NCI-H2029 (cell line): ENCODE measurements at regions not wholly inside any gene's neighbourhood (a gene's known extent, or its start where the extent isn't known, plus 50 kb on each side); places are given as distances from the start of the nearest gene placed in this dataset.

ENCODE experiments used
- DNase-seq: peaks from one replicate; lab custom pipeline; 2025; lab: John Stamatoyannopoulos, UW

GRCh38 chr4:14879683-14880082, 122.6 kb upstream of the CPEB2 start:
- peak; percentile 67 for DNase-seq

- no peak for DNase-seq
Measured at GRCh38 chr4:14880805-14881204, 121.5 kb upstream of the CPEB2 start.

GRCh38 chr4:14883166-14883565, 119.1 kb upstream of the CPEB2 start:
- no peak for DNase-seq

- no peak for DNase-seq
Measured at GRCh38 chr4:14883661-14884060, 118.6 kb upstream of the CPEB2 start.

- DNase-seq: no peak
Measured at GRCh38 chr4:14887842-14888433, 114.3 kb upstream of the CPEB2 start.

GRCh38 chr4:14888790-14889572, 113.3 kb upstream of the CPEB2 start:
- DNase-seq: no peak

GRCh38 chr4:14892563-14892962, 109.7 kb upstream of the CPEB2 start:
- DNase-seq: no peak

GRCh38 chr4:14893713-14894112, 108.6 kb upstream of the CPEB2 start:
- DNase-seq: no peak

GRCh38 chr4:14894392-14895292, 107.6 kb upstream of the CPEB2 start:
- no peak for DNase-seq

- no peak for DNase-seq
Measured at GRCh38 chr4:14896656-14897175, 105.6 kb upstream of the CPEB2 start.

- DNase-seq: no peak
Measured at GRCh38 chr4:14897217-14897616, 105.1 kb upstream of the CPEB2 start.

GRCh38 chr4:14898989-14899388, 103.3 kb upstream of the CPEB2 start:
- DNase-seq: no peak

- DNase-seq: no peak
Measured at GRCh38 chr4:14902342-14902741, 99.9 kb upstream of the CPEB2 start.

GRCh38 chr4:14903321-14903720, 99.0 kb upstream of the CPEB2 start:
- DNase-seq: no peak

- DNase-seq: no peak
Measured at GRCh38 chr4:14906805-14907204, 95.5 kb upstream of the CPEB2 start.

GRCh38 chr4:14908635-14909034, 93.6 kb upstream of the CPEB2 start:
- no peak for DNase-seq

GRCh38 chr4:14910411-14910810, 91.9 kb upstream of the CPEB2 start:
- no peak for DNase-seq

- DNase-seq: no peak
Measured at GRCh38 chr4:14912426-14912825, 89.9 kb upstream of the CPEB2 start.

GRCh38 chr4:14915018-14915417, 87.3 kb upstream of the CPEB2 start:
- no peak for DNase-seq

GRCh38 chr4:14916554-14917297, 85.6 kb upstream of the CPEB2 start:
- no peak for DNase-seq

- DNase-seq: no peak
Measured at GRCh38 chr4:14917298-14917633, 85.0 kb upstream of the CPEB2 start.

- no peak for DNase-seq
Measured at GRCh38 chr4:14918336-14918735, 83.9 kb upstream of the CPEB2 start.
